HS-5 (cell line): ENCODE measurements at regions not wholly inside any gene's neighbourhood (a gene's known extent, or its start where the extent isn't known, plus 50 kb on each side); places are given as distances from the start of the nearest gene placed in this dataset.
"Not testable (repeated sequence)": the region's sequence is repeated elsewhere in the genome, so short reads cannot be mapped to it uniquely, and the experiment has no call there.

Experiments
- DNase-seq: peaks from one replicate; pipeline ENCODE4 v3.0.0-alpha.2; 2012; ENCODE audit warnings: low read depth

GRCh38 chr18:39350945-39351344 is 1785.3 kb upstream of the CELF4 start:
- no peak for DNase-seq

DNA sequence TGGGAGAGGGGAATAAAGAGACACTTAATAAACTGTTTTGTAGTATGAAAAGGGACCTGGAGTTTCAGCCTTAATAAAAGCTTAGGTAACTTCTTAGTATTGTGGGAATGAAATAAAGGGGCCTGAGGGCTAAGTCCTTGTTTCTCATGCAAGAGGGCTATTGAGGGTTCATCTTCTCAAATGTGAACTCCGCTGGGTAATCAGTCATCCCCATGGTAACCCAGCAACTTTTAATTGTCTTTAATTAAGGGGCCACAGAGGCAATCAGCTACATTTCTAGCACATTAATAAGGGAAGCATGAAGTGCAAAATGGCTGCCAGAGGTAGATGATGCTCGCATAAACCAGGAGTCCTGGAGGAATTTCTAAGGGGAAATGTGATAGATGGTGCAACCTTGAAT is 1784.2 kb upstream of the CELF4 start:
- DNase-seq: no peak

- no peak for DNase-seq
These were observed 1783.2 kb upstream of the CELF4 start for GRCh38 chr18:39348757-39349156.

- no peak for DNase-seq
These were observed 1782.1 kb upstream of the CELF4 start for GRCh38 chr18:39347701-39348100.

- DNase-seq: no peak
These were observed 1781.3 kb upstream of the CELF4 start for GRCh38 chr18:39346916-39347315.

GRCh38 chr18:39345321-39345720 is 1779.7 kb upstream of the CELF4 start:
- DNase-seq: no peak

GRCh38 chr18:39344487-39344886 is 1778.9 kb upstream of the CELF4 start:
- DNase-seq: no peak

DNA sequence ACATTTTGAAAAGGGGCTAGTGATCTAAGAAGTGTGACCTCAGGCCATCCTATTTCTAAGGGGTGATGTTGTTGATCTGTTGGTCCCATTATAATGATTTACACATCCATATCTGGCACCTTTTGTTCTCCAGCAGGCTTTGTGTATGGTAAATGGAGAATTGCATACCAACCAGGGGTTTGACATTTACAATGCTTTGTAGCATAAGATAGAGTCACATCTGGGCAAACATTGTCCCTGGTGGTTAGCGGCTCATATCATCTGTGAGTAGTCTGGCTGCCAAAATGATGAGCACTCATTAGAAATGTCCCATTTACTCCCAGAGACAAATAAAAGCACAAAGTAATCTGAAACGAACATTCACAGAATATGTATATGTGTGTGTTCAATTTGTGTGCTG is 1775.5 kb upstream of the CELF4 start:
- DNase-seq: no peak

DNA sequence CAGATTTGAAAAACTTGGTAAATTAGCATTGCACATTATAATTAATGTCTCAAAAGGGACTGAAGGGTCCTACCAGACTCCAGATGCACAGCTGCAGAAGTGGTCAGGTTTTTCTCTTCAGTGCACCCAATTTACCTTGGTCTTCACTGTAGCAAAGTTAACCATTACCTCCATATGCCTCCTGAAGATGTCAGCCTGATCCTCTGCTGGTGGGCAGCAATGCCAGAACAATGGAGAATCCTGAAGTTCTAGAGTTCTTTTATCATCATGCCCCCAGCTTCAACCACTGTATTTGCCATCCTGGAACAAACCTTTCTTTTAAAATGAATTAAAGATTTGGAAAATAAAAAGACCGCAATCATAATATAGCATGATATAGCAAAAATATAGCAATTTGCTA is 1774.8 kb upstream of the CELF4 start:
- DNase-seq: no peak

DNA sequence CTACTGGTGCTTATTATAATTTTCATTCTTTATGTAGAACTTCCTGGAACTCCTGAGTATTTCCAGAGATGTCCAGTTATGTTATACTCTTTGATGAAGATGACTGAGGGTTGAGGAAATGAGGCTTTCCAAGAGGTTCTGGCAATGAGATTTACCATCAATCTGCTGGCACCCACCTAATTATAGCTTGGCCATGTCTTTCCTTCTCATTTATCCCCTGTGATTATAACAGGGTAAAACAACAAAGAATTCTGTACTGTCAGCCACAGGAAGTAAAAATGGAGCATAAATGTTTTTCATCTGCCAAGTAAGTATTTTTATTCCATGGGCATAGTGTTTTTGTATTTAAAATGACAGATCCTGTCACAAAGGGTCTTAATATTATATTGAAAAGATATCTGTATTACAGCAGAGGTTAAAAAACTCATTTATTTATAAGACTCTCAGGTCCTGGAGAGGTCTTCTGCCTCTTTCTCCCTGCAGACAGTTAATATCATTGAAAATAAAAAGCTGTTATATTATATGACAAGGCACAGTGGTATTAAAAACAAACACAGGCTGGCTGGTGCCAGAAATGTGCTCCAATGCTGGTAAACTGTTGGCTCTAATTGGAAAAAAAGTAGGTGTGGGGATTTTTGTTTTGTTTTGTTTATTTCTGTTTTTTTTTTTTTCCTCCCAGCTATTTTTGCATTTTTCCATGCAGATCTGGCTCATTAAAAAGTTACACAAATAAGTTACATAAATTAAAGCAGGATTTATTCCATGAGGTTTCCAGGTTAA is 1764.1 kb upstream of the CELF4 start:
- no peak for DNase-seq

GRCh38 chr18:39326772-39327171 is 1761.2 kb upstream of the CELF4 start:
- no peak for DNase-seq

- DNase-seq: no peak
These were observed 1760.4 kb upstream of the CELF4 start for GRCh38 chr18:39325973-39326372.

- no peak for DNase-seq
These were observed 1753.5 kb upstream of the CELF4 start for GRCh38 chr18:39319141-39319540.

DNA sequence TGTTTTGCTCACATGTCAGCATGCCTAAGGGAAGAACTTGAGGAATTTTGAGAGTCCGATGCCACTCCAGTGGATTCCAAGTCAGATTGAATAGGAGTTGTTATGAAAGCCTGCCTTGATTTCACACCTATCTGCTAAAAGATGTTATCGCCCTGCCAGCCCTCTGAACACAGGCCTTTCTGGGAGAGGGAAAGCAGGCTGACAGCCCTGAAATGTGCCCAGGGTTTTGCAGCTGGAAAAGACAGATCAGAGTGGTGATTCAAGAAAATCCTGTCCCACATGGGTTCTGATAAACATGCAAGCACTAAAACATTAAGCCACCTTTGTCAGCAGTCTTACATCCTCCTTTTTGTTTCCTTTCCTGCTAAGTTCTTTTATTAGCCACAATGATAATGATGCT is 1752.9 kb upstream of the CELF4 start:
- DNase-seq: no peak

- no peak for DNase-seq
These were observed 1752.4 kb upstream of the CELF4 start for GRCh38 chr18:39318008-39318407.

DNA sequence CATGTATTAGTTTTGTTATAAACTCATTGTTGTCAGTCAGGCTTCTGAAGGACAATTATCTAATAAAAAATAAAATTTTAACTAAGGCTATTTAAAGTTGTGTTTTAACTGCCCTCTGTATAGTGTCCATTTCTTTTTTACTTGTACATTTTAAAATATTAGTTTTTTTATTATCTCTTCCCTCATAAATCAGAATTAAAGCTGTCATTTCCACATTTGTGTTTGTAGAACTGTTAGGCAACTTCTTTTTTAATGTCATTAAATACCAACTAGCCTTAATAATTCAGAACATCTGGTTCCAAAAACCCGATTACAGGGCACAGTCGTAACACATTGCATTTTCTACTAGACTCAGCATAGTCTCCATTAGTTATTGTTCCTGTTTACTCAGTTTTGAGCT is 1749.0 kb upstream of the CELF4 start:
- no peak for DNase-seq

GRCh38 chr18:39313992-39314391 is 1748.4 kb upstream of the CELF4 start:
- no peak for DNase-seq

DNA sequence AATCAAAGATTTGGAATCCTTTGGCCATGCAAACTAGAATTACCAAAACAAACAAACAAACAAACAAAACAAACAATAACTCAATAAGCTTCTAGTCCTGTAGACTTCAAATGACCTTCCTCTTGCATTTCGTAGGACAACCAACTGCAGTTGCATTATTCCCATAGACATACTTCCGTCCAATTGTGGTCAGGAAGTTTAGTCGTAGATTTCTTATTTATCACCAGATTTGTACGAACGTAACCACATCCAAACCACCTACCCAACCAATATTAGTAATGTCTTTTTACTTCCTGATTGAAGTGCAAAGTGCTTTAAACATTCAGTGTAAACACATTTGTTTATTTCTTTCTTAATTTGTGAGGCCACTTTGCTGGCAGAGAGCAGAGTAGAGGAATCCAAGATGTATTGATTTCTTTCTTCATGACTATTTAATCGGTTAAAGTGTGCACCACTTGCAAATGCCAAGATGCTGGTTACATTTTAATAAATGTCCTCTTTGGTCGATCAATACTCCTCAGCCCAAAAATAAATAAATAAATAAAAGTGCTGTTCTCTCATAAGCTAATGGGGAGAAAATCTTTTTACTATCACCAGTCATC is 1745.6 kb upstream of the CELF4 start:
- no peak for DNase-seq

GRCh38 chr18:39308931-39309521 is 1743.4 kb upstream of the CELF4 start:
- DNase-seq: not testable (repeated sequence)

- DNase-seq: no peak
These were observed 1740.2 kb upstream of the CELF4 start for GRCh38 chr18:39305766-39306165.

GRCh38 chr18:39302481-39302880 is 1736.9 kb upstream of the CELF4 start:
- DNase-seq: no peak

DNA sequence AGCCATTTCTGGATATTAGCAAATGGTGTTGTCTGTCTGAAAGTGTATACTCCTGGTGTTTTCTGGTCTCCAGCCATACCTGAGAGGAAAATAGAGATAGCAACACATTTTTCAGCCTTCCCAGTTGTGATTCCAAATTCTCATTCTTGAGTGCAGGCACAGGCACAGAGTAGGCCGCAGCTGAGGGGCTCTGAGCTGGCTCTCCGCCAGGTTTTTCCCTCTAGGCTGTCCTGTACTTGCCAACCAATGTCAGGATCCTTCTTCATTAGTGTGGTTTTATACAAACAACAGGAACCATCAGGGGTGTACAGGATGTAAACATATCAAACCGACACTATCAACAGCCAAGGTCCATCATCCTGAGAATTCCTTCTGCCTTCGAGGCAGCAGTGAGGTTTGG is 1733.6 kb upstream of the CELF4 start:
- DNase-seq: no peak

DNA sequence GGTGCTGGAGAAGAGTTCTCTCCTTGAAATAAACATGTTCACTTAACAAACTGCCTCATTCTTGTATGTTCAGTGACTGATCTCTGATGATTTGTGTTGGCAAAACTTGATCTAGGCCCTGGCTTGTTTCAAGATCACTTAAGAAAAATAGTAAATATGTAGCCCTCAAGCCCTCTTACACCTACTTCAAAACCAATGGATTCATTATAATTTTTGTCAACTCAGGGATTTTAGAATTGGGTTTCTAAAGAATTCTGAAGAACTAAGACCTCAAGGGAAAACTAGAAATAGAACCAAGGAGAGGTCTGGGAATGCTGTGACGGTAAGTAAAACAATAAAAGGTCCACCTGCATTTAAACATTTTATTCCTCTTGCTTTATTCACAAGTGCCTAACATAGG is 1731.6 kb upstream of the CELF4 start:
- no peak for DNase-seq
